H1 (cell line): ENCODE measurements at regions not wholly inside any gene's neighbourhood (a gene's known extent, or its start where the extent isn't known, plus 50 kb on each side); places are given as distances from the start of the nearest gene placed in this dataset.

Experiments
- BRCA1 ChIP-seq: IDR thresholded peaks from 2 replicates; pipeline ENCODE4 v1.6.1; 2012; ENCODE audit warnings: low read depth, low read length, improper control_type of control experiment
- CHD2 ChIP-seq: IDR thresholded peaks from 2 replicates; pipeline ENCODE4 v1.6.1; 2012; ENCODE audit warnings: low read length, improper control_type of control experiment
- EZH2 ChIP-seq: fragments of 200-600 bp; sonication (generic); IDR thresholded peaks from 2 replicates; pipeline ENCODE4 v1.7.1; 2012; ENCODE audit warnings: low read depth, mild to moderate bottlenecking, moderate library complexity, low read length, inconsistent platforms; ENCODE audit not compliant: severe bottlenecking
- HDAC2 ChIP-seq, 2 experiments: fragments of 300-600 bp in 1 of 2; sonication (generic) in 1 of 2; IDR thresholded peaks; 2 replicates each; pipeline ENCODE4 v1.6.1; 2011 to 2012; ENCODE audit warnings: low read depth in 2 of 2, low read length in 2 of 2, mild to moderate bottlenecking in 2 of 2, moderate library complexity in 2 of 2, borderline replicate concordance in 1 of 2, inconsistent platforms in 1 of 2
- MAFK ChIP-seq: IDR thresholded peaks from 2 replicates; pipeline ENCODE4 v1.6.1; 2012; ENCODE audit warnings: low read depth, mild to moderate bottlenecking, improper control_type of control experiment, low read length
- MAX ChIP-seq: IDR thresholded peaks from 2 replicates; pipeline ENCODE4 v1.6.1; 2012; ENCODE audit warnings: inconsistent platforms
- NRF1 ChIP-seq: IDR thresholded peaks from 2 replicates; pipeline ENCODE4 v1.6.1; 2011; ENCODE audit warnings: mild to moderate bottlenecking, low read depth, low read length, improper control_type of control experiment
- SIX5 ChIP-seq: IDR thresholded peaks from 2 replicates; pipeline ENCODE4 v1.6.1; 2011; ENCODE audit warnings: mild to moderate bottlenecking, low read depth, low read length
- SP4 ChIP-seq: IDR thresholded peaks from 2 replicates; pipeline ENCODE4 v1.6.1; 2012; ENCODE audit warnings: low read length, inconsistent platforms
- TBP ChIP-seq: IDR thresholded peaks from 2 replicates; pipeline ENCODE4 v1.6.1; 2011; ENCODE audit warnings: low read depth, low read length, improper control_type of control experiment
- TCF12 ChIP-seq: IDR thresholded peaks from 2 replicates; pipeline ENCODE4 v1.6.1; 2011; ENCODE audit warnings: low read depth, mild to moderate bottlenecking, low read length
- TF ChIP-seq, protein P1 (sequence below): fragments of 300-600 bp; sonication (generic); IDR thresholded peaks from 2 replicates; pipeline ENCODE4 v1.7.1; 2012; ENCODE audit warnings: low read length, moderate library complexity, mild to moderate bottlenecking, inconsistent platforms; ENCODE audit not compliant: insufficient replicate concordance

GRCh38 chr12:91897025-91897515 lies 248.6 kb downstream of the BTG1 start (continued):
- TF ChIP-seq, protein P1, sequence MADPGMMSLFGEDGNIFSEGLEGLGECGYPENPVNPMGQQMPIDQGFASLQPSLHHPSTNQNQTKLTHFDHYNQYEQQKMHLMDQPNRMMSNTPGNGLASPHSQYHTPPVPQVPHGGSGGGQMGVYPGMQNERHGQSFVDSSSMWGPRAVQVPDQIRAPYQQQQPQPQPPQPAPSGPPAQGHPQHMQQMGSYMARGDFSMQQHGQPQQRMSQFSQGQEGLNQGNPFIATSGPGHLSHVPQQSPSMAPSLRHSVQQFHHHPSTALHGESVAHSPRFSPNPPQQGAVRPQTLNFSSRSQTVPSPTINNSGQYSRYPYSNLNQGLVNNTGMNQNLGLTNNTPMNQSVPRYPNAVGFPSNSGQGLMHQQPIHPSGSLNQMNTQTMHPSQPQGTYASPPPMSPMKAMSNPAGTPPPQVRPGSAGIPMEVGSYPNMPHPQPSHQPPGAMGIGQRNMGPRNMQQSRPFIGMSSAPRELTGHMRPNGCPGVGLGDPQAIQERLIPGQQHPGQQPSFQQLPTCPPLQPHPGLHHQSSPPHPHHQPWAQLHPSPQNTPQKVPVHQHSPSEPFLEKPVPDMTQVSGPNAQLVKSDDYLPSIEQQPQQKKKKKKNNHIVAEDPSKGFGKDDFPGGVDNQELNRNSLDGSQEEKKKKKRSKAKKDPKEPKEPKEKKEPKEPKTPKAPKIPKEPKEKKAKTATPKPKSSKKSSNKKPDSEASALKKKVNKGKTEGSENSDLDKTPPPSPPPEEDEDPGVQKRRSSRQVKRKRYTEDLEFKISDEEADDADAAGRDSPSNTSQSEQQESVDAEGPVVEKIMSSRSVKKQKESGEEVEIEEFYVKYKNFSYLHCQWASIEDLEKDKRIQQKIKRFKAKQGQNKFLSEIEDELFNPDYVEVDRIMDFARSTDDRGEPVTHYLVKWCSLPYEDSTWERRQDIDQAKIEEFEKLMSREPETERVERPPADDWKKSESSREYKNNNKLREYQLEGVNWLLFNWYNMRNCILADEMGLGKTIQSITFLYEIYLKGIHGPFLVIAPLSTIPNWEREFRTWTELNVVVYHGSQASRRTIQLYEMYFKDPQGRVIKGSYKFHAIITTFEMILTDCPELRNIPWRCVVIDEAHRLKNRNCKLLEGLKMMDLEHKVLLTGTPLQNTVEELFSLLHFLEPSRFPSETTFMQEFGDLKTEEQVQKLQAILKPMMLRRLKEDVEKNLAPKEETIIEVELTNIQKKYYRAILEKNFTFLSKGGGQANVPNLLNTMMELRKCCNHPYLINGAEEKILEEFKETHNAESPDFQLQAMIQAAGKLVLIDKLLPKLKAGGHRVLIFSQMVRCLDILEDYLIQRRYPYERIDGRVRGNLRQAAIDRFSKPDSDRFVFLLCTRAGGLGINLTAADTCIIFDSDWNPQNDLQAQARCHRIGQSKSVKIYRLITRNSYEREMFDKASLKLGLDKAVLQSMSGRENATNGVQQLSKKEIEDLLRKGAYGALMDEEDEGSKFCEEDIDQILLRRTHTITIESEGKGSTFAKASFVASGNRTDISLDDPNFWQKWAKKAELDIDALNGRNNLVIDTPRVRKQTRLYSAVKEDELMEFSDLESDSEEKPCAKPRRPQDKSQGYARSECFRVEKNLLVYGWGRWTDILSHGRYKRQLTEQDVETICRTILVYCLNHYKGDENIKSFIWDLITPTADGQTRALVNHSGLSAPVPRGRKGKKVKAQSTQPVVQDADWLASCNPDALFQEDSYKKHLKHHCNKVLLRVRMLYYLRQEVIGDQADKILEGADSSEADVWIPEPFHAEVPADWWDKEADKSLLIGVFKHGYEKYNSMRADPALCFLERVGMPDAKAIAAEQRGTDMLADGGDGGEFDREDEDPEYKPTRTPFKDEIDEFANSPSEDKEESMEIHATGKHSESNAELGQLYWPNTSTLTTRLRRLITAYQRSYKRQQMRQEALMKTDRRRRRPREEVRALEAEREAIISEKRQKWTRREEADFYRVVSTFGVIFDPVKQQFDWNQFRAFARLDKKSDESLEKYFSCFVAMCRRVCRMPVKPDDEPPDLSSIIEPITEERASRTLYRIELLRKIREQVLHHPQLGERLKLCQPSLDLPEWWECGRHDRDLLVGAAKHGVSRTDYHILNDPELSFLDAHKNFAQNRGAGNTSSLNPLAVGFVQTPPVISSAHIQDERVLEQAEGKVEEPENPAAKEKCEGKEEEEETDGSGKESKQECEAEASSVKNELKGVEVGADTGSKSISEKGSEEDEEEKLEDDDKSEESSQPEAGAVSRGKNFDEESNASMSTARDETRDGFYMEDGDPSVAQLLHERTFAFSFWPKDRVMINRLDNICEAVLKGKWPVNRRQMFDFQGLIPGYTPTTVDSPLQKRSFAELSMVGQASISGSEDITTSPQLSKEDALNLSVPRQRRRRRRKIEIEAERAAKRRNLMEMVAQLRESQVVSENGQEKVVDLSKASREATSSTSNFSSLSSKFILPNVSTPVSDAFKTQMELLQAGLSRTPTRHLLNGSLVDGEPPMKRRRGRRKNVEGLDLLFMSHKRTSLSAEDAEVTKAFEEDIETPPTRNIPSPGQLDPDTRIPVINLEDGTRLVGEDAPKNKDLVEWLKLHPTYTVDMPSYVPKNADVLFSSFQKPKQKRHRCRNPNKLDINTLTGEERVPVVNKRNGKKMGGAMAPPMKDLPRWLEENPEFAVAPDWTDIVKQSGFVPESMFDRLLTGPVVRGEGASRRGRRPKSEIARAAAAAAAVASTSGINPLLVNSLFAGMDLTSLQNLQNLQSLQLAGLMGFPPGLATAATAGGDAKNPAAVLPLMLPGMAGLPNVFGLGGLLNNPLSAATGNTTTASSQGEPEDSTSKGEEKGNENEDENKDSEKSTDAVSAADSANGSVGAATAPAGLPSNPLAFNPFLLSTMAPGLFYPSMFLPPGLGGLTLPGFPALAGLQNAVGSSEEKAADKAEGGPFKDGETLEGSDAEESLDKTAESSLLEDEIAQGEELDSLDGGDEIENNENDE: no peak
- no peak for TF ChIP-seq TCF12
- no peak for TF ChIP-seq SP4
- TF ChIP-seq NRF1: no peak
- TF ChIP-seq CHD2: no peak
- TF ChIP-seq MAX: no peak
- TF ChIP-seq MAFK: no peak
- TF ChIP-seq TBP: no peak
- TF ChIP-seq EZH2: no peak
- TF ChIP-seq SIX5: no peak
- no peak for TF ChIP-seq BRCA1
- TF ChIP-seq HDAC2 (IDR thresholded peaks at IDR 0.05; ENCODE audit: borderline replicate concordance in 1 of 2, low read depth in 2 of 2, low read length in 2 of 2): no peak
